CD14-positive monocyte (primary cell): ENCODE measurements at regions not wholly inside any gene's neighbourhood (a gene's known extent, or its start where the extent isn't known, plus 50 kb on each side); places are given as distances from the start of the nearest gene placed in this dataset.

Experiments
- DNase-seq, 3 donors: peaks; one replicate each; pipeline ENCODE4 v3.0.0-alpha.2; 2011 to 2022
- H2AFZ ChIP-seq: 2 replicates; pipeline ENCODE4 v1.6.0; 2012; ENCODE audit warnings: mild to moderate bottlenecking, low read depth, low read length, inconsistent platforms; ENCODE audit not compliant: insufficient read depth, poor library complexity, severe bottlenecking
- H3K27ac ChIP-seq, 2 donors: 1 replicate in 1 of 2; 2 replicates in 1 of 2; pipeline ENCODE4 v1.5.1; 2012 to 2013; ENCODE audit warnings: low read length in 2 of 2, control low read depth in 1 of 2, inconsistent platforms in 1 of 2, low read depth in 1 of 2, mild to moderate bottlenecking in 1 of 2
- H3K27me3 ChIP-seq, 2 donors: one replicate each; pipeline versions ENCODE4 v1.6.0 to v1.6.1; 2011 to 2013; ENCODE audit warnings: low read length in 2 of 2; ENCODE audit not compliant: control insufficient read depth in 2 of 2, insufficient read depth in 2 of 2
- H3K36me3 ChIP-seq, 2 donors: replicated peaks in 1 of 2; 1 replicate in 1 of 2; 2 replicates in 1 of 2; pipeline versions ENCODE4 v1.5.1 to v1.6.1; 2012 to 2013; ENCODE audit warnings: low read length in 2 of 2, control low read depth in 1 of 2, inconsistent platforms in 1 of 2, mild to moderate bottlenecking in 1 of 2; ENCODE audit not compliant: insufficient read depth in 2 of 2, control insufficient read depth in 1 of 2
- H3K4me1 ChIP-seq, 2 donors: 1 replicate in 1 of 2; 2 replicates in 1 of 2; pipeline versions ENCODE4 v1.5.1 to v1.6.1; 2012 to 2013; ENCODE audit warnings: low read length in 2 of 2, control low read depth in 1 of 2, inconsistent platforms in 1 of 2, mild to moderate bottlenecking in 1 of 2, moderate library complexity in 1 of 2; ENCODE audit not compliant: insufficient read depth in 2 of 2, control insufficient read depth in 1 of 2
- H3K4me2 ChIP-seq: replicated peaks from 2 replicates; pipeline ENCODE3; 2012; ENCODE audit warnings: low read length, moderate library complexity, mild to moderate bottlenecking; ENCODE audit not compliant: poor library complexity, severe bottlenecking; ENCODE audit errors: extremely low read depth
- H3K4me3 ChIP-seq, 3 experiments: fragments of 200-600 bp in 1 of 3; sonication (generic) in 1 of 3; replicated peaks in 1 of 3; 1 replicate in 2 of 3; 2 replicates in 1 of 3; pipeline ENCODE4 v1.5.1; 2011 to 2013; ENCODE audit warnings: low read length in 3 of 3, mild to moderate bottlenecking in 3 of 3, control low read depth in 2 of 3, low read depth in 2 of 3, inconsistent platforms in 1 of 3, moderate library complexity in 1 of 3
- H3K79me2 ChIP-seq: 2 replicates; pipeline ENCODE4 v1.6.0; 2012; ENCODE audit warnings: mild to moderate bottlenecking, control low read depth, inconsistent platforms, low read length, moderate library complexity; ENCODE audit not compliant: insufficient read depth
- H3K9ac ChIP-seq: 2 replicates; pipeline ENCODE4 v1.6.0; 2017; ENCODE audit warnings: low read length, mild to moderate bottlenecking; ENCODE audit not compliant: insufficient read depth, poor library complexity, severe bottlenecking
- H3K9me3 ChIP-seq, 2 donors: replicated peaks in 1 of 2; 1 replicate in 1 of 2; 2 replicates in 1 of 2; pipeline versions ENCODE4 v1.5.1 to v1.6.1; 2012 to 2013; ENCODE audit warnings: low read length in 2 of 2, control low read depth in 1 of 2; ENCODE audit not compliant: control insufficient read depth in 1 of 2, insufficient read depth in 1 of 2
- H4K20me1 ChIP-seq: 2 replicates; pipeline ENCODE4 v1.6.0; 2012; ENCODE audit warnings: mild to moderate bottlenecking, low read length, control low read depth, moderate library complexity; ENCODE audit not compliant: insufficient read depth
- H3K27ac Mint-ChIP-seq, 7 donors: one replicate each; pipeline ENCODE4 v1.8.0; 2020; ENCODE audit warnings: mild to moderate bottlenecking in 7 of 7, mixed read lengths in 7 of 7, moderate library complexity in 6 of 7, inconsistent platforms in 2 of 7
- H3K27me3 Mint-ChIP-seq, 3 donors: one replicate each; pipeline ENCODE4 v1.8.0; 2021 to 2022; ENCODE audit warnings: low read depth in 3 of 3, mild to moderate bottlenecking in 3 of 3, mixed read lengths in 3 of 3, moderate library complexity in 3 of 3, inconsistent platforms in 1 of 3
- H3K36me3 Mint-ChIP-seq, 2 donors: one replicate each; pipeline ENCODE4 v1.8.0; 2020; ENCODE audit warnings: mixed read lengths in 2 of 2, inconsistent platforms in 1 of 2, mild to moderate bottlenecking in 1 of 2
- H3K4me1 Mint-ChIP-seq: one replicate; pipeline ENCODE4 v1.8.0; 2020; ENCODE audit warnings: mild to moderate bottlenecking, mixed read lengths
- H3K4me3 Mint-ChIP-seq, 2 donors: one replicate each; pipeline ENCODE4 v1.8.0; 2020; ENCODE audit warnings: mild to moderate bottlenecking in 2 of 2, mixed read lengths in 2 of 2, moderate library complexity in 1 of 2
- H3K9me3 Mint-ChIP-seq, 7 donors: one replicate each; pipeline ENCODE4 v1.8.0; 2020 to 2022; ENCODE audit warnings: mixed read lengths in 7 of 7, mild to moderate bottlenecking in 6 of 7, moderate library complexity in 6 of 7, inconsistent platforms in 2 of 7
- CTCF ChIP-seq: fragments of 200-600 bp; IDR thresholded peaks from one replicate; pipeline ENCODE4 v1.8.0; 2022; ENCODE audit warnings: antibody characterized with exemption, mild to moderate bottlenecking
- WGBS: methylation state at CpG from one replicate; pipeline ENCODE4 v1.1.5; 2013; ENCODE audit warnings: missing lambda C conversion rate; ENCODE audit not compliant: insufficient coverage; 5-methylcytosine and 5-hydroxymethylcytosine counted together
- intact Hi-C, 2 donors: fragments of 100-400 bp; cut with micrococcal nuclease; formaldehyde crosslinking; loops; one replicate each; pipeline versions ENCODE4 v1.15.0 to v1.15.1; 2023

GRCh38 chr6:121609281-121609680 is 173.8 kb downstream of the GJA1 start:
- no peak overlapping the region for H3K9ac ChIP-seq
- no peaks in the 10 kb centered on the region for H4K20me1 ChIP-seq
- H3K36me3 ChIP-seq, result no peaks in the 10 kb centered on the region
- no peak overlapping the region for H3K4me2 ChIP-seq
- no peaks in the 10 kb centered on the region for H3K79me2 ChIP-seq
- no peak overlapping the region for H2AFZ ChIP-seq
- Mint-ChIP-seq H3K9me3 (peaks cover 0 to 3% (median 0%) of the 10 kb centered on the region in 7 donors), H3K4me1 (no peaks in the 10 kb centered on the region), H3K27ac (no peak overlapping the region), H3K36me3 (no peaks in the 10 kb centered on the region), H3K27me3 (no peaks in the 10 kb centered on the region), H3K4me3 (no peak overlapping the region)
- H3K27me3 ChIP-seq, result no peaks in the 10 kb centered on the region
- no peaks in the 10 kb centered on the region for H3K4me1 ChIP-seq
- H3K27ac ChIP-seq, result no peak overlapping the region
- intact Hi-C loops, result no loop called here
- H3K4me3 ChIP-seq, result no peak overlapping the region
- DNase-seq, result no peak
- no peaks in the 10 kb centered on the region for H3K9me3 ChIP-seq
- no peak for TF ChIP-seq CTCF

GRCh38 chr6:121612927-121613326 is 177.5 kb downstream of the GJA1 start:
- Histone ChIP-seq H3K27ac (no peak overlapping the region), H3K27me3 (no peaks in the 10 kb centered on the region), H3K4me1 (no peaks in the 10 kb centered on the region), H2AFZ (no peak overlapping the region), H3K79me2 (no peaks in the 10 kb centered on the region), H3K9ac (no peak overlapping the region), H3K36me3 (no peaks in the 10 kb centered on the region), H3K4me2 (no peak overlapping the region), H4K20me1 (no peaks in the 10 kb centered on the region), H3K4me3 (no peak overlapping the region), H3K9me3 (no peaks in the 10 kb centered on the region)
- H3K27me3 Mint-ChIP-seq, result no peaks in the 10 kb centered on the region
- H3K4me3 Mint-ChIP-seq, result no peak overlapping the region
- H3K4me1 Mint-ChIP-seq, result no peaks in the 10 kb centered on the region
- intact Hi-C loops, result no loop called here
- 100% methylated on average over 1 of the region's 3 CpGs for WGBS
- no peak overlapping the region for H3K27ac Mint-ChIP-seq
- no peak for DNase-seq
- peaks cover 0 to 8% (median 2%) of the 10 kb centered on the region in 7 donors for H3K9me3 Mint-ChIP-seq
- TF ChIP-seq CTCF, result no peak
- H3K36me3 Mint-ChIP-seq, result no peaks in the 10 kb centered on the region
